T-helper 9 cell (primary cell): ENCODE measurements at regions not wholly inside any gene's neighbourhood (a gene's known extent, or its start where the extent isn't known, plus 50 kb on each side); places are given as distances from the start of the nearest gene placed in this dataset.
A peak's percentile ranks its signal among the peaks of the same experiment; 100 is the strongest.
"Not testable (repeated sequence)": the region's sequence is repeated elsewhere in the genome, so short reads cannot be mapped to it uniquely, and the experiment has no call there.

ENCODE experiments used
- DNase-seq: peaks from one replicate; pipeline ENCODE4 v3.0.0-alpha.2; 2020

DNA sequence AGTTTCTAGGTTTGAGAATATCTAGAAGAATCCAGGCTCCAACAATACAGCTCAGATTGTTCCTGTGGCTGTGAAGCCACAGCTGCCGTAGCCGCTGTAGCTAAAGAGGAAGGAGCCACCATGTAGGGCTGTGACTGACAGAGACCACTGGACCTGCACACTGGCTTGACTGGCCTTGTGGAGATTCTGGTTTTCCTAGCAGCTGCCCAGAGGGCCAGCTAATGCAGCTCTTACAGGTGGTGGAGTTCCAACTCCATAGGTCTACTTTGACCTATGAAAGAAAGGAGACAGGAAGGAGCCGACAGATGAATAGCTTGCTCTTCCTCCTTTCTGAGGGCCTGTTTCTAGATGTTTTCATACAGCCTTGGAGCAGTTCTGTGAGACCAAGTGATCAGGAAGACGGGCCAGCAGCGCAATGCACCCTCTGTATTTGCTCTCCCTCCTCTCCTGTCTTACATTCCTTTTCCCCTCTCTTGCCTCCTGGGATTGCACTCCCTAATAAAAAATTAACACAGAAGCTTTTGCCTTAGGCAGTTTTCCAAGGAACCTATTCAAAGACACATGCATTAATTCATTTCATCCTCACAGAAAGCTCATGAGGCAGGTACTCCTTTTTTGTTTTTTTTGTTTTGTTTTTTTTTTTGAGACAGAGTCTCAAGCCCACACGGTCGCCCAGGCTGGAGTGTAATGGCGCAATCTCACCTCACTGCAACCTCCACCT is 51.8 kb upstream of the MYB start:
- no peak for DNase-seq

GRCh38 chr6:135128268-135128914 is 52.7 kb upstream of the MYB start:
- DNase-seq = peak; percentile 2

- DNase-seq = no peak
Observed at GRCh38 chr6:135126729-135127128, 54.4 kb upstream of the MYB start.

DNA sequence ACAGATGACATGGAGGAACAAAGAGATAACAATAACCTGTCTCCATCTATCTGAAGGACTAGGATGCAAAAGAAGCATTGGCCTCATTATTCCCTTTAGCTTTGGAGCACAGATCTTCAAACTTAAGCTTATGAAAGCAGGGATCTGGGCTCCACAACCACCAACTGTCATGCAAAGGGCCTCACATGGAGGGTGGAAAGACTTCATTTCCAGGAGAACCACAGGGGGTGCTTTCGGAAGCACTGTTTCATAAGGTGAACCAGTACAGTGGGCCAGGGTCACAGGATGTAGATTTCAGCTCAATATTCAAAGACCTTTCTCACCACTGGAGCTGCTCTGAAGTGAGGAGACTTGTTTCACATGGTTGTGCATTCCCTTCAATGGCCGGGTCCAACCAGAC is 55.1 kb upstream of the MYB start:
- no peak for DNase-seq

DNA sequence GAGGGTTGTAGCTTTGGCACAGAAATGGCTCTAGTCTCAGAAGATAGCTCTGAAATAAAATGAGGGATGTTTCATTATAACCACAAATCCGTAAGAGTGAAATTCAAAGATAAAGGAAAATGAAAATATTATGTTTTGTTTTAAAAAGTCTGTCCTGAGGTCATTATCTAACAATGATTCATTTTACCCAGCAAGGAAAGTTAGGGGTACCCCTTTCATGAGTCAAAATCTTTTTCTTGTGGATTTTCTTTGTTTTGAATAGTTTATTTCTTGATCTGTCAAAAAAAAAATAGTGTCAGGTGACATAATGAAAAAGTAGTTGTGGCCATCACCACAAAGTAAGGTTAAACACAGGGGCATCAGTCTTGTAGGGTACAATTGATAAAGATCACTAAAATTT is 59.7 kb upstream of the MYB start:
- DNase-seq = no peak

- DNase-seq = no peak
Observed at GRCh38 chr6:135118134-135118730, 62.9 kb upstream of the MYB start.

- no peak for DNase-seq
Observed at GRCh38 chr6:135117413-135117968, 62.9 kb upstream of the HBS1L start.

- no peak for DNase-seq
Observed at GRCh38 chr6:135116571-135116970, 61.9 kb upstream of the HBS1L start.

DNA sequence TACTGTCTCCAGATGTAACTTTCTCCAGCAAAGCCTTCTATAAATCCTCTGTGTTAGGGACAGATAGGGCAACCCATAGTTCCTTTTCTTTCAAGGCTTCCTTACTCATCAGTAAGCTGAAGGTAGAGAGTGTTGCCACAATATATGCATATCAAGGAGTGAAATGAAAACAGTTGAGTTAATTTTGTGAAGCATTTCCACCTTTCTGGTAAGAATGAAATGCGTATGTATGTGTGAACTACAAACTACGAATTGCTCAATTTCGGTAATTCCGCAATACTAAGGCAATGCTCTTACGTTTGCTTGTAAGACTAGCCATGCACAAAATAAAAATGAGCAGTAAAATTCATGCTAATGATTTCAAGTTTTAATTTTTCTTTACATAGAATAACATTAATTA is 61.2 kb upstream of the HBS1L start:
- DNase-seq = no peak

DNA sequence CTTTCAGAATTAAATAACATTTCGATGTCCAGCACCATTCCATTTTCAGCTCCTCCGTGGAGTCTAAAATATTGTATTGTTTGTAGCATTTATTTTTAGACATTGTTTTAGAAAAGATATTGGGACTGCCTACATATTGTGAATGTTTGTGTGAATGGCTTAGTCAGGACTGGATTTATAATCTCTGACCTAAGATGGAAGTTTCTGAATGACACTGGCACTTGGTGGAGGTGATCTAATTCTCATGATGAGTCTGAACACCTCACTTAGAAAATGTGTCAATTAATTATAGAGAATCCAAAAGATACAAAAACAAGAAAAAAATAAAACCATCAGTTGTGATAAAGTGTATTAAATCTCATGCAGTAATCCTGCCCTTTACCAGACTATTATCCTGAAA is 60.8 kb upstream of the HBS1L start:
- DNase-seq = no peak

DNA sequence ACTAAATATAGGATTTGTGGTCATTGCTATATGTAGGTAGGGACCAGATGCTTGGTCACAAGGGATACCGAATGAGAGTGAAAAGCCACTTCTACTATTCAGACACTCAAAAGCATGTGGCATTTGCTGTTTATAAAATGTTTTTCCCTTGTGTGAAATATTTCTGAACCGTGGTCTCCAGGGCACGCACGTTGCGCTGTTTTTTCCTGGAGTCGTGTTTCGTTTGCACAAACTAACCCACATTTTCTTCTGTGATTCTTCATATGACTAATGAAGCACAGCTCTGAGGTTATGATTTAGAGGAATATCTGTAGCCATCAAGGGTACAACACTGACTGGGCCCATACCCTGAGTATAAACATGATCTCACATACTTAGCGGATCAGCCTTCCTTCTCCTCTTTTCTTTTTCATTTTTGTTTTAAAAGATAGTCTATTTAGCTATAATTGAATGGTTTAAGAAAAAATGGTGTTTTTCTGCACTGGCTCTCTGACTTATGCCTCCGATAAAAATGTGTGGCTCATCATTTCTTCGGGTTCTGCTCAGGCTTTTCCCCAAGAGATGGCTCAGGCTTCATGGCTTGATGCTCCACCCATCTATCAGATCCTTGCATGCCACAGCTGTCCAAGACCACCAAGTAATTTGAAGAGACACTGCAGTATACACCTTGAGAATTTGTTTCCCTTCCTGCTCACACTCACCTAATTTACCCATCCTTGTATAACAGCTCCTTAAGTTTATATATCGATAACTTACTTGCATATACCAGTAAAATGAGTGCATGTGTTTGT is 59.9 kb upstream of the HBS1L start:
- DNase-seq = no peak

- DNase-seq = no peak
Observed at GRCh38 chr6:135113860-135114259, 59.2 kb upstream of the HBS1L start.

DNA sequence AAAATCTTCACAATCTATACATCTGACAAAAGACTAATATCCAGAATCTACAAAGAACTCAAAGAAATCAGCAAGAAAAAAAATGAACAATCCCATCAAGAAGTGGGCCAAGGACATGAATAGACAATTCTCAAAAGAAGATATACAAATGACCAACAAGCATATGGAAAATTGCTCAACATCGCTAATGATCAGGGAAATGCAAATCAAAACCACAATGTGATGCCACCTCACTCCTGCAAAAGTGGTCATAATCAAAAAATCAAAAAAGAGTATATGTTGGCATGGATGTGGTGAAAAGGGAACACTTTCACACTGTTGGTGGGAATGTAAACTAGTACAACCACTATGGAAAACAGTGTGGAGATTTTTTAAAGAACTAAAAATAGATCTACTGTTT is 58.3 kb upstream of the HBS1L start:
- DNase-seq = not testable (repeated sequence)

DNA sequence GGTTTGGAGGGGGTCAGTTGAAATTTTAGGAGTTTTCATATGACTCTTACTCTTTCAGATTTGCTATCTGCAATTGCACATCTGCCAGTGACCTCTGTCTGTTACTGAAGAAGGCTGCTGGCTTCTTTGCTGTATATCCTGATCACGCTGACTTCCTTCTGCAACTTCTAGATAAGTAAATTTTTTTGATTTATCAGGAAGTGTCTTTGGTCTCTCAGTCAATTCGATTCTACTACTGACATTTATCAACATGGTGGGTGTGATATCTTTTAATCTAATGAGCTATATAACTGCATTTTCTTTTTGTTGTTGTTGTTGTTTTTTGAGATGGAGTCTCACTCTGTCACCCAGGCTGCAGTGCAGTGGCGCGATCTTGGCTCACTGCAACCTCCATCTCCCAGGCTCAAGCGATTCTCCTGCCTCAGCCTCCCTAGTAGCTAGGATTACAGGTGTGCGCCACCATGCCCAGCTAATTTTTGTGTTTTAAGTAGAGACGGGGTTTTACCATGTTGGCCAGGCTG is 55.7 kb upstream of the HBS1L start:
- DNase-seq = not testable (repeated sequence)

DNA sequence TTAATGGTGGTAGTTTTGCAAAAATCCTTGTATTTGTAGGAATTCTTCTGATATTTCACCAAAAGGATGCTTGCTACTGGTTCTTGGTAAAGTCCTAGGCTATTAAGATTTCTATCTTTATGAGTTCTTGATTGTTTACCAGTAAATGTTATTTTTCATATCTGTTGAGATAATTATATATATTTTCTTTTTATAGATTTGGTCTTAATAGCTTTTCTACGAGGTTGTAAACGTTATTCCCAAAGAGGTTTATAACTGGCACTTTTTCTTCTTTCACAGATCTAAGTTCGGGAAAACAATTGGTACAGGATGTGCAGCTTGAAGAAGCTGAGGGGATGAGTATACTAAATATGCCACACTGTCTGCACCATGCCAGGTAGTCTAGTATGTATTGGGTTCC is 55.1 kb upstream of the HBS1L start:
- no peak for DNase-seq

DNA sequence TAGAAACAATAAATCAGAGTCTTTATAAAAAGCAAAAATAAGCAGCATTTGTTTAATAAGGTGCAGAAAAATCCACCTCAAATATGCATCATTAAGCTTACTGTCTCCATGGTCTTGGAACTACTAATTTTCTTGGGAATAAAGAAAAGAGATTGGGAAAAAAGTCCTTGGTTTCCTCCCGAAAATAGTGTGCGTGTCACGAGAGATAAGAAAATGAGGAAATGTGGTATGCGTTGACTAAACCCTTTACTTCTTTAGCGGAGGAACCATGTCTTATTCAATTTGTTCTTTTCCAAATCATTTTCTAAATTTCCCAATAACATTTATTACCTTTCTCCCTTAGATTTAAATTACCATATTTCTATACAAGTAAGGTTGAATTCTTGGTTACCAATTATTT is 54.1 kb upstream of the HBS1L start:
- no peak for DNase-seq

GRCh38 chr6:135106611-135107010 is 52.0 kb upstream of the HBS1L start:
- no peak for DNase-seq

DNA sequence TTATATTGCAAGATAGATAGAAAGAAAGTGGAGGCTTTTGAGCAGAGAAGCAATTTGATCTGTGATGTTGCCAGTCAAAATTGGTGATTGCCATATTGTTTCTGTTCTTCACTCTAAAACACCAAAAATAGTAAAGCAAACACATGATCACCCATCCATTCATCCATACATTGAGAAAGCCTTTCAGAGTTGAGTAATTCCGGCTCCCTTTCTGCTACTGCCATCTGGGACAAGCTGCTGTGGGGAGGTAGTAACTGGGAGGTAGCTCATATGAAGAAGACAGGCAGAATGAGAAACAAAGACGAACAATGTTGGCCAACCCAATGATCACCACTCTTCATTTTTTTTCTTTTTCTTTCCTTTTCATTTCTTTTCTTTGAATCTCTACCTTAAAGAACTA is 51.1 kb upstream of the HBS1L start:
- no peak for DNase-seq

GRCh38 chr6:135105299-135105698 is 50.7 kb upstream of the HBS1L start:
- DNase-seq = no peak
